Heart right ventricle (tissue), 16 donors: ENCODE measurements at regions not wholly inside any gene's neighbourhood (a gene's known extent, or its start where the extent isn't known, plus 50 kb on each side); places are given as distances from the start of the nearest gene placed in this dataset.
A peak's percentile ranks its signal among the peaks of the same experiment; 100 is the strongest.

Experiments
- ATAC-seq, 8 donors: fragments of 200-7000 bp; cut with Tn5 transposase; one replicate each; pipeline ENCODE4 v1.9.1; 2020; ENCODE audit warnings: mild to moderate bottlenecking in 8 of 8, moderate library complexity in 8 of 8, moderate number of reproducible peaks in 1 of 8
- DNase-seq, 2 donors: peaks; one replicate each; pipeline ENCODE4 v3.0.0-alpha.2; 2020
- H3K27ac ChIP-seq, 10 donors: fragments of 200-600 bp; sonication (generic) in 2 of 10; one replicate each; pipeline versions ENCODE4 v1.5.0 to v1.8.0; 2020 to 2022; ENCODE audit warnings: mild to moderate bottlenecking in 3 of 10
- H3K27me3 ChIP-seq, 7 donors: fragments of 200-600 bp; one replicate each; pipeline ENCODE4 v1.8.0; 2021 to 2022; ENCODE audit warnings: mild to moderate bottlenecking in 2 of 7
- H3K36me3 ChIP-seq, 9 donors: fragments of 200-600 bp; sonication (generic) in 1 of 9; one replicate each; pipeline versions ENCODE4 v1.5.0 to v1.8.0; 2020 to 2022; ENCODE audit warnings: mild to moderate bottlenecking in 2 of 9
- H3K4me1 ChIP-seq, 9 donors: fragments of 200-600 bp; sonication (generic) in 1 of 9; one replicate each; pipeline versions ENCODE4 v1.5.0 to v1.8.0; 2020 to 2022; ENCODE audit warnings: mild to moderate bottlenecking in 4 of 9
- H3K4me3 ChIP-seq, 10 donors: fragments of 200-600 bp; sonication (generic) in 2 of 10; one replicate each; pipeline versions ENCODE4 v1.5.0 to v1.8.0; 2020 to 2022; ENCODE audit warnings: mild to moderate bottlenecking in 7 of 10, moderate library complexity in 2 of 10
- H3K9me3 ChIP-seq, 11 donors: fragments of 200-600 bp in 10 of 11; sonication (generic) in 2 of 11; one replicate each; pipeline versions ENCODE4 v1.5.0 to v1.8.0; 2013 to 2022; ENCODE audit warnings: mild to moderate bottlenecking in 2 of 11, control low read depth in 1 of 11, moderate library complexity in 1 of 11
- WGBS, 2 donors: extraction: QIAGEN DNeasy Blood & Tissue Kit; methylation state at CpG; one replicate each; pipeline ENCODE4 v1.1.7; 2013; ENCODE audit warnings: inconsistent platforms in 1 of 2; 5-methylcytosine and 5-hydroxymethylcytosine counted together
- intact Hi-C, 10 donors: fragments of 100-400 bp; cut with DNase I; formaldehyde crosslinking; loops; one replicate each; pipeline versions ENCODE4 v1.11.1 to v1.14.2; 2022
- TF ChIP-seq, protein P1 (sequence below), 9 donors: fragments of 200-600 bp; sonication (generic) in 2 of 9; IDR thresholded peaks; one replicate each; pipeline versions ENCODE4 v1.5.0 to v1.8.0; 2021 to 2022; ENCODE audit warnings: antibody characterized with exemption in 9 of 9, mild to moderate bottlenecking in 5 of 9, moderate library complexity in 1 of 9
- donor health status: Arrhythmogenic right ventricular cardiomyopathy.
- donor health status: ischemic (EF 13 %, LVEDD 7.1; RV severe dilation, severe dysfunction).
- donor health status: healthy with polysubstance abuse.
- donor health status: DM: no; HTN: yes; CAD: no.
- donor health status: DM: no; HTN: no; CAD: no.
- donor health status: ischemic (EF 25% LVEDD 6.9; RV normal size, moderate dysfunction).
- donor health status: ischemic (EF 25% LVEDD 5.7; RV mildly dilated, moderate dysfunction).
- donor health status: healthy.
- donor health status: DM: yes; HTN: yes; CAD: no.
- donor health status: Ischemic cardiomyopathy.
- donor health status: ischemic (EF 35%, LVEDD 5.7; RV mildly dilated, moderate dysfunction).
- donor health status: nonischemic (EF 11% LVEDD 7.7; RV severe dilation, severe dysfunction).
- donor health status: DM: yes; HTN: yes; CAD: no.
- donor health status: PGD.
- donor health status: ischemic (EF 29% LVEDD 5.4; RV normal size, mild dysfunction).
- donor health status: nonischemic (EF 23%, LVEDD 6.1; RV moderate dilation, normal function).

DNA sequence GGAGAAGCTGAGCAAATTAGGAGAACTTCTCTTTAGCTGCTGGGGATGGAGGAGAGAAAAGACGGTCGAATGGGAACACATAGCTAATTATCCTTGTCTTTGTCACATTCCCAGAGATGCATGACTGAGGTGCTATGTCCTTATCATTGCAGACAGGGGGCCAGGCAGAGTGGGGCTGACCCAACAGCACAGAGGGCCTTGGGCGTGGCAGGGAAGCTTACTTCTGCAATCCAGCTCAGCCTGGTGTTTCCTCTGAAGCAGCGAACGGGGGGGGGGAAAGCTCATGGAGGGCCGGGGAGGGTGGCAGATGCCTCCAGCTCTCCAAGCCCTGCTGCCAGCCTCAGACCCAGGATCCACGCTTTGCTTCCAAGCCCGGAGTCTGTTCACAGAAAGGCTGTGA, 50.8 kb upstream of the HOPX start:
- peaks cover 0 to 16% (median 0%) of the 10 kb centered on the region in 9 donors for H3K4me1 ChIP-seq
- intact Hi-C loops: no loop called here
- no peaks in the 10 kb centered on the region for H3K36me3 ChIP-seq
- H3K27ac ChIP-seq: no peak overlapping the region
- H3K4me3 ChIP-seq: no peak overlapping the region
- TF ChIP-seq, protein P1, sequence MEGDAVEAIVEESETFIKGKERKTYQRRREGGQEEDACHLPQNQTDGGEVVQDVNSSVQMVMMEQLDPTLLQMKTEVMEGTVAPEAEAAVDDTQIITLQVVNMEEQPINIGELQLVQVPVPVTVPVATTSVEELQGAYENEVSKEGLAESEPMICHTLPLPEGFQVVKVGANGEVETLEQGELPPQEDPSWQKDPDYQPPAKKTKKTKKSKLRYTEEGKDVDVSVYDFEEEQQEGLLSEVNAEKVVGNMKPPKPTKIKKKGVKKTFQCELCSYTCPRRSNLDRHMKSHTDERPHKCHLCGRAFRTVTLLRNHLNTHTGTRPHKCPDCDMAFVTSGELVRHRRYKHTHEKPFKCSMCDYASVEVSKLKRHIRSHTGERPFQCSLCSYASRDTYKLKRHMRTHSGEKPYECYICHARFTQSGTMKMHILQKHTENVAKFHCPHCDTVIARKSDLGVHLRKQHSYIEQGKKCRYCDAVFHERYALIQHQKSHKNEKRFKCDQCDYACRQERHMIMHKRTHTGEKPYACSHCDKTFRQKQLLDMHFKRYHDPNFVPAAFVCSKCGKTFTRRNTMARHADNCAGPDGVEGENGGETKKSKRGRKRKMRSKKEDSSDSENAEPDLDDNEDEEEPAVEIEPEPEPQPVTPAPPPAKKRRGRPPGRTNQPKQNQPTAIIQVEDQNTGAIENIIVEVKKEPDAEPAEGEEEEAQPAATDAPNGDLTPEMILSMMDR (IDR thresholded peaks at IDR 0.05): no peak
- H3K9me3 ChIP-seq: no peaks in the 10 kb centered on the region
- no peaks in the 10 kb centered on the region for H3K27me3 ChIP-seq
- ATAC-seq (no peak), DNase-seq (peak; percentile 9 to 22)
- WGBS, 2 donors: 40 to 50% methylated on average over 8 of the region's 8 CpGs
